PFSK-1 (cell line): ENCODE measurements at regions not wholly inside any gene's neighbourhood (a gene's known extent, or its start where the extent isn't known, plus 50 kb on each side); places are given as distances from the start of the nearest gene placed in this dataset.

Experiments used
- FOXP2 ChIP-seq: optimal IDR thresholded peaks from 2 replicates; pipeline ENCODE3; 2011; ENCODE audit warnings: borderline replicate concordance, control low read depth, inconsistent platforms; ENCODE audit not compliant: insufficient read depth; ENCODE audit errors: extremely low read length, extremely low read depth
- POLR2AphosphoS5 ChIP-seq: IDR thresholded peaks from 2 replicates; pipeline ENCODE4 v1.6.1; 2012; ENCODE audit warnings: low read depth, mild to moderate bottlenecking, control low read depth, low read length, moderate library complexity
- REST ChIP-seq, 2 experiments: IDR thresholded peaks; 2 replicates each; pipeline versions ENCODE4 v1.6.1 to v1.8.0; 2011 to 2012; ENCODE audit warnings: low read depth in 2 of 2, low read length in 2 of 2, control low read depth in 1 of 2, inconsistent platforms in 1 of 2, mild to moderate bottlenecking in 1 of 2, moderate library complexity in 1 of 2; ENCODE audit not compliant: insufficient read depth in 1 of 2
- SIN3A ChIP-seq: IDR thresholded peaks from 2 replicates; pipeline ENCODE4 v1.6.1; 2012; ENCODE audit warnings: mild to moderate bottlenecking, low read length, moderate library complexity, borderline replicate concordance; ENCODE audit not compliant: insufficient read depth
- TAF1 ChIP-seq: IDR thresholded peaks from 2 replicates; pipeline ENCODE4 v1.6.1; 2012; ENCODE audit warnings: low read length, control low read depth, borderline replicate concordance; ENCODE audit not compliant: insufficient read depth

GRCh38 chr19:30955112-30956104 lies 393.8 kb downstream of the TSHZ3 start:
- no peak for TF ChIP-seq POLR2AphosphoS5
- TF ChIP-seq TAF1 = no peak
- TF ChIP-seq FOXP2 = no peak
- no peak for TF ChIP-seq SIN3A
- TF ChIP-seq REST (IDR thresholded peaks at IDR 0.05; ENCODE audit: insufficient read depth in 1 of 2, low read depth in 2 of 2, low read length in 2 of 2) = no peak

GRCh38 chr19:30943101-30943843 lies 406.0 kb downstream of the TSHZ3 start:
- no peak for TF ChIP-seq FOXP2
- no peak for TF ChIP-seq REST (IDR thresholded peaks at IDR 0.05; ENCODE audit: insufficient read depth in 1 of 2, low read depth in 2 of 2, low read length in 2 of 2)
- no peak for TF ChIP-seq TAF1
- no peak for TF ChIP-seq SIN3A
- TF ChIP-seq POLR2AphosphoS5 = no peak

- TF ChIP-seq TAF1 = no peak
- TF ChIP-seq SIN3A = no peak
- no peak for TF ChIP-seq POLR2AphosphoS5
- no peak for TF ChIP-seq REST (IDR thresholded peaks at IDR 0.05; ENCODE audit: insufficient read depth in 1 of 2, low read depth in 2 of 2, low read length in 2 of 2)
- no peak for TF ChIP-seq FOXP2
These were observed 406.6 kb downstream of the TSHZ3 start for GRCh38 chr19:30942636-30943035.

GRCh38 chr19:30941591-30941990 lies 407.6 kb downstream of the TSHZ3 start:
- TF ChIP-seq FOXP2 (no peak), SIN3A (no peak), TAF1 (no peak), REST (IDR thresholded peaks at IDR 0.05; ENCODE audit: insufficient read depth in 1 of 2, low read depth in 2 of 2, low read length in 2 of 2) (no peak), POLR2AphosphoS5 (no peak)
